RWPE2 (cell line): ENCODE measurements at regions not wholly inside any gene's neighbourhood (a gene's known extent, or its start where the extent isn't known, plus 50 kb on each side); places are given as distances from the start of the nearest gene placed in this dataset.

Experiments used
- ATAC-seq: fragments of 200-7000 bp; cut with Tn5 transposase; 3 replicates; pipeline ENCODE4 v1.9.1; 2021; ENCODE audit warnings: low read depth
- DNase-seq: peaks from one replicate; pipeline ENCODE4 v3.0.0-alpha.2; 2020; ENCODE audit warnings: low spot score
- H3K27ac ChIP-seq: fragments of 450-650 bp; 2 replicates; pipeline ENCODE4 v1.5.1; 2017; ENCODE audit warnings: mild to moderate bottlenecking; ENCODE audit not compliant: poor library complexity, severe bottlenecking
- H3K27me3 ChIP-seq: fragments of 250-450 bp; sonication (Bioruptor Pico); 2 replicates; pipeline ENCODE4 v1.5.1; 2021; ENCODE audit warnings: mild to moderate bottlenecking, moderate library complexity; ENCODE audit not compliant: insufficient read depth, poor library complexity, severe bottlenecking
- H3K36me3 ChIP-seq: fragments of 250-450 bp; sonication (Bioruptor Pico); 2 replicates; pipeline ENCODE4 v1.5.1; 2020; ENCODE audit warnings: low read depth, mild to moderate bottlenecking, moderate library complexity
- H3K4me1 ChIP-seq: fragments of 250-450 bp; sonication (Bioruptor Pico); 2 replicates; pipeline ENCODE4 v1.5.1; 2021; ENCODE audit warnings: mild to moderate bottlenecking, moderate library complexity; ENCODE audit not compliant: insufficient read depth, poor library complexity, severe bottlenecking
- H3K4me3 ChIP-seq: fragments of 250-450 bp; sonication (Bioruptor Pico); 2 replicates; pipeline ENCODE4 v1.5.1; 2021; ENCODE audit warnings: mild to moderate bottlenecking, moderate library complexity; ENCODE audit not compliant: severe bottlenecking
- H3K9me3 ChIP-seq: fragments of 250-450 bp; sonication (Bioruptor Pico); 2 replicates; pipeline ENCODE4 v1.5.1; 2021; ENCODE audit warnings: mild to moderate bottlenecking, moderate library complexity; ENCODE audit not compliant: severe bottlenecking
- CTCF ChIP-seq: fragments of 450-650 bp; IDR thresholded peaks from one replicate; pipeline ENCODE4 v1.5.1; 2017; ENCODE audit warnings: mild to moderate bottlenecking, moderate library complexity; ENCODE audit not compliant: poor library complexity, severe bottlenecking

GRCh38 chr1:186615332-186615731, 64.9 kb downstream of the PTGS2 start:
- no peak overlapping the region for H3K4me3 ChIP-seq
- ATAC-seq (no peak), DNase-seq (no peak)
- no peak for TF ChIP-seq CTCF
- H3K4me1 ChIP-seq, result peaks cover 10% of the 10 kb centered on the region
- H3K36me3 ChIP-seq, result no peaks in the 10 kb centered on the region
- no peaks in the 10 kb centered on the region for H3K9me3 ChIP-seq
- H3K27ac ChIP-seq, result no peak overlapping the region
- no peaks in the 10 kb centered on the region for H3K27me3 ChIP-seq

GRCh38 chr1:186611156-186611555, 69.1 kb downstream of the PTGS2 start:
- no peak overlapping the region for H3K4me3 ChIP-seq
- no peak for TF ChIP-seq CTCF
- no peak for DNase-seq
- H3K27ac ChIP-seq, result no peak overlapping the region
- no peaks in the 10 kb centered on the region for H3K36me3 ChIP-seq
- no peaks in the 10 kb centered on the region for H3K27me3 ChIP-seq
- ATAC-seq, result no peak
- no peaks in the 10 kb centered on the region for H3K4me1 ChIP-seq
- H3K9me3 ChIP-seq, result no peaks in the 10 kb centered on the region

- Histone ChIP-seq H3K4me1 (no peaks in the 10 kb centered on the region), H3K9me3 (no peaks in the 10 kb centered on the region), H3K4me3 (no peak overlapping the region), H3K36me3 (no peaks in the 10 kb centered on the region), H3K27ac (no peak overlapping the region), H3K27me3 (no peaks in the 10 kb centered on the region)
- ATAC-seq, result no peak
- DNase-seq, result no peak
- no peak for TF ChIP-seq CTCF
These were observed 71.0 kb downstream of the PTGS2 start for GRCh38 chr1:186609183-186609582.

DNA sequence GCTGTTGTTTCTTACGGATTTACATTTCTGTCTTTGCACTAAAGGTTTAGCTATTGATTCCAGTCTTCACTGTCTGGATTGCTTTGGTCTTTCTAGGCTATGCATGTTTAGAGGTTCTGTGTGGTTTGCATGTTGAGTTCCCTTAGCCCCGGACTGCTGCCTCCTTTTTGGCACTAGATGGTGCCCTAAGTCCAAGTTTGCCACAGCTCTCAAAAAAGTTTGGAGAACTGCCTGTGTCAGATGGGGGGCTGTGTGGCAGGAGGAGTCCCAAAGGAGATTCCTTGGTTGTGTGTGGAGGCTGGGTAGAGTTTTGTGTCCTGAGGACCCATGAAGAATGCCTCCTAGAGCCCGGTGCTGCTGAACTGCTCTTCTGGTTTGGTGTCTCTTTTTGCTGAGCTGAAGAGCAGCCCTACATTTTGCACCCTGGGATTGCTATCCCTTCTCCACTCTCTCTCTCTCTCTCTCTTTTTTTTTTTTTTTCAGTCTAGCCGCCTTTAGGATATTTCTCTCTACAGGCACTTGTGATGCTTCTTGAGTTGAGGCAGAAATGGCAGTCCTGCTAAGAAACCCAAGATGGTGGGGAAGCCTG, 74.4 kb downstream of the PTGS2 start:
- H3K4me1 ChIP-seq, result no peaks in the 10 kb centered on the region
- no peak overlapping the region for H3K4me3 ChIP-seq
- no peaks in the 10 kb centered on the region for H3K9me3 ChIP-seq
- no peaks in the 10 kb centered on the region for H3K36me3 ChIP-seq
- peak; percentile 87 for TF ChIP-seq CTCF
- H3K27ac ChIP-seq, result no peak overlapping the region
- H3K27me3 ChIP-seq, result no peaks in the 10 kb centered on the region
- ATAC-seq, result peak; percentile 67; the same call in 2 of the 3 replicates
- no peak for DNase-seq

GRCh38 chr1:186595969-186596368, 84.3 kb downstream of the PTGS2 start:
- no peak for TF ChIP-seq CTCF
- Histone ChIP-seq H3K4me1 (no peaks in the 10 kb centered on the region), H3K4me3 (no peak overlapping the region), H3K27ac (no peak overlapping the region), H3K36me3 (no peaks in the 10 kb centered on the region), H3K27me3 (no peaks in the 10 kb centered on the region), H3K9me3 (peaks cover 5% of the 10 kb centered on the region)
- no peak for DNase-seq
- no peak for ATAC-seq
